ENCODE measurements at regions not wholly inside any gene's neighbourhood (a gene's known extent, or its start where the extent isn't known, plus 50 kb on each side); places are given as distances from the start of the nearest gene placed in this dataset.

DNA sequence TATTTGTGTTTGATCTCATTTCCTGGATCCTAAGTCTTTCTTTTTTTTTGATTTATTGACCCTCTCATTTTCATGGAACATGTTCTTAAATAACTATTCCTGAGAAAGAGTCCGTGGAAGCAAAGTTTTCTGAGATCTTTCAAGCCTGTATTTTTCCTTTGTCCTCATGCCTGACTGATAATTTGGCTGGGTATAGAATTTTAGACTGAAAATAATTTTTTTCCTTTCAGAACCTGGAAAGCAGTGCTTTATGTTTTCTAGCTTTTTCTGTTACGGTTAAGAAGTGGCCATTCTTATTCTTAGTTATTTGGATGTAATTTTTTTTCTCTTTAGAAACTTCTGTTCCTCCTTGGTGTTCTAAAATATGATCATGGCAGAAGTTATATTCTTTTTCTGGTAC, 82.5 kb downstream of the SEMA4F start:
- TF ChIP-seq, protein P1, sequence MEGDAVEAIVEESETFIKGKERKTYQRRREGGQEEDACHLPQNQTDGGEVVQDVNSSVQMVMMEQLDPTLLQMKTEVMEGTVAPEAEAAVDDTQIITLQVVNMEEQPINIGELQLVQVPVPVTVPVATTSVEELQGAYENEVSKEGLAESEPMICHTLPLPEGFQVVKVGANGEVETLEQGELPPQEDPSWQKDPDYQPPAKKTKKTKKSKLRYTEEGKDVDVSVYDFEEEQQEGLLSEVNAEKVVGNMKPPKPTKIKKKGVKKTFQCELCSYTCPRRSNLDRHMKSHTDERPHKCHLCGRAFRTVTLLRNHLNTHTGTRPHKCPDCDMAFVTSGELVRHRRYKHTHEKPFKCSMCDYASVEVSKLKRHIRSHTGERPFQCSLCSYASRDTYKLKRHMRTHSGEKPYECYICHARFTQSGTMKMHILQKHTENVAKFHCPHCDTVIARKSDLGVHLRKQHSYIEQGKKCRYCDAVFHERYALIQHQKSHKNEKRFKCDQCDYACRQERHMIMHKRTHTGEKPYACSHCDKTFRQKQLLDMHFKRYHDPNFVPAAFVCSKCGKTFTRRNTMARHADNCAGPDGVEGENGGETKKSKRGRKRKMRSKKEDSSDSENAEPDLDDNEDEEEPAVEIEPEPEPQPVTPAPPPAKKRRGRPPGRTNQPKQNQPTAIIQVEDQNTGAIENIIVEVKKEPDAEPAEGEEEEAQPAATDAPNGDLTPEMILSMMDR (IDR thresholded peaks at IDR 0.05), result no peak
- H3K27me3 ChIP-seq (ENCODE audit: control insufficient read depth in 2 of 2, insufficient read depth in 2 of 2, low read length in 2 of 2), result no peaks in the 10 kb centered on the region
- H2AFZ ChIP-seq (ENCODE audit: insufficient read depth, low read depth, low read length, poor library complexity, severe bottlenecking), result no peak overlapping the region
- no peak for DNase-seq
- no peak overlapping the region for H3K9ac ChIP-seq (ENCODE audit: insufficient read depth, low read length, poor library complexity, severe bottlenecking)
- no peaks in the 10 kb centered on the region for H3K79me2 ChIP-seq (ENCODE audit: insufficient read depth, low read length)
- Mint-ChIP-seq H3K9me3 (peaks cover 9 to 14% (median 12%) of the 10 kb centered on the region in 7 donors), H3K27me3 (ENCODE audit: low read depth in 3 of 3) (peaks cover 0 to 2% (median 0%) of the 10 kb centered on the region in 3 donors), H3K36me3 (peaks cover 0 to 2% of the 10 kb centered on the region in 2 donors), H3K27ac (peak overlapping the region in 1 of 7 donors; percentile 55), H3K4me1 (peaks cover 38% of the 10 kb centered on the region), H3K4me3 (no peak overlapping the region)
- H3K4me2 ChIP-seq (replicated peaks; ENCODE audit: extremely low read depth, low read length, poor library complexity, severe bottlenecking), result no peak overlapping the region
- H4K20me1 ChIP-seq (ENCODE audit: insufficient read depth, low read length), result no peaks in the 10 kb centered on the region
- H3K9me3 ChIP-seq (replicated peaks in 1 of 2; ENCODE audit: control insufficient read depth in 1 of 2, insufficient read depth in 1 of 2, low read length in 2 of 2), result peaks cover 3 to 9% of the 10 kb centered on the region in 2 donors
- no peak overlapping the region for H3K27ac ChIP-seq (ENCODE audit: low read depth in 1 of 2, low read length in 2 of 2)
- H3K4me3 ChIP-seq (replicated peaks in 1 of 3; ENCODE audit: low read depth in 2 of 3, low read length in 3 of 3), result no peak overlapping the region
- no CpG with 5 or more reads among the region's 2 CpGs for WGBS (ENCODE audit: insufficient coverage)
- H3K36me3 ChIP-seq (replicated peaks in 1 of 2; ENCODE audit: control insufficient read depth in 1 of 2, insufficient read depth in 2 of 2, low read length in 2 of 2), result no peaks in the 10 kb centered on the region
- intact Hi-C loops (cut with micrococcal nuclease), result no loop called here
- H3K4me1 ChIP-seq (ENCODE audit: control insufficient read depth in 1 of 2, insufficient read depth in 2 of 2, low read length in 2 of 2), result peaks cover 25 to 35% of the 10 kb centered on the region in 2 donors

DNA sequence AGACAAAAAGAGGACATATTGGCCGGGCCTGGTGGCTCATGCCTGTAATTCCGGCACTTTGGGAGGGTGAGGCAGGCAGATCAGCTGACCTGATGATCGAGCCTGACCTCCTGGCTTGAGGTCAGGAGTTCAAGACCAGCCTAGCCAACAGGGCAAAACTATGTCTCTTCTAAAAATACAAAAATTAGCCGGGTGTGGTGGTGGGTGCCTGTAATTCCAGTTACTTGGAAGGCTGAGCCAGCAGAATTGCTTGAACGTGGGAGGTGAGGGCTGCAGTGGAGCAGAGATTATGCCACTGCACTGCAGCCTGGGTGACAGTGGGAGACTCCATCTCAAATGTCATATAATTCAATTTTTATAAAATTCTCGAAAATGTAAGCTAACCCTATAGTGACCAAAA, 84.5 kb downstream of the SEMA4F start:
- H4K20me1 ChIP-seq (ENCODE audit: insufficient read depth, low read length), result no peaks in the 10 kb centered on the region
- H3K9ac ChIP-seq (ENCODE audit: insufficient read depth, low read length, poor library complexity, severe bottlenecking), result no peak overlapping the region
- Mint-ChIP-seq H3K9me3 (peaks cover 9 to 14% (median 12%) of the 10 kb centered on the region in 7 donors), H3K4me3 (no peak overlapping the region), H3K27me3 (ENCODE audit: low read depth in 3 of 3) (peaks cover 0 to 2% (median 0%) of the 10 kb centered on the region in 3 donors), H3K36me3 (peaks cover 0 to 4% of the 10 kb centered on the region in 2 donors), H3K27ac (peak overlapping the region in 2 of 7 donors; percentile 19 to 31), H3K4me1 (peaks cover 49% of the 10 kb centered on the region)
- no peak overlapping the region for H3K4me2 ChIP-seq (replicated peaks; ENCODE audit: extremely low read depth, low read length, poor library complexity, severe bottlenecking)
- H3K4me3 ChIP-seq (replicated peaks in 1 of 3; ENCODE audit: low read depth in 2 of 3, low read length in 3 of 3), result no peak overlapping the region
- 50% methylated on average over 2 of the region's 6 CpGs for WGBS (ENCODE audit: insufficient coverage)
- intact Hi-C loops (cut with micrococcal nuclease), result no loop called here
- no peak for DNase-seq
- H3K79me2 ChIP-seq (ENCODE audit: insufficient read depth, low read length), result no peaks in the 10 kb centered on the region
- no peak overlapping the region for H3K27ac ChIP-seq (ENCODE audit: low read depth in 1 of 2, low read length in 2 of 2)
- H3K9me3 ChIP-seq (replicated peaks in 1 of 2; ENCODE audit: control insufficient read depth in 1 of 2, insufficient read depth in 1 of 2, low read length in 2 of 2), result peaks cover 3 to 9% of the 10 kb centered on the region in 2 donors
- peaks cover 32 to 45% of the 10 kb centered on the region in 2 donors for H3K4me1 ChIP-seq (ENCODE audit: control insufficient read depth in 1 of 2, insufficient read depth in 2 of 2, low read length in 2 of 2)
- no peaks in the 10 kb centered on the region for H3K27me3 ChIP-seq (ENCODE audit: control insufficient read depth in 2 of 2, insufficient read depth in 2 of 2, low read length in 2 of 2)
- H2AFZ ChIP-seq (ENCODE audit: insufficient read depth, low read depth, low read length, poor library complexity, severe bottlenecking), result no peak overlapping the region
- TF ChIP-seq, protein P1 (IDR thresholded peaks at IDR 0.05), result no peak
- no peaks in the 10 kb centered on the region for H3K36me3 ChIP-seq (replicated peaks in 1 of 2; ENCODE audit: control insufficient read depth in 1 of 2, insufficient read depth in 2 of 2, low read length in 2 of 2)
